Lung (tissue), 11 donors: ENCODE measurements at regions not wholly inside any gene's neighbourhood (a gene's known extent, or its start where the extent isn't known, plus 50 kb on each side); places are given as distances from the start of the nearest gene placed in this dataset.
A peak's percentile ranks its signal among the peaks of the same experiment; 100 is the strongest.

Experiments
- ATAC-seq: fragments of 200-7000 bp; cut with Tn5 transposase; one replicate; pipeline ENCODE4 v1.9.1; 2020; ENCODE audit warnings: moderate number of reproducible peaks; ENCODE audit not compliant: insufficient read depth, low FRiP score
- DNase-seq, 3 donors: peaks; one replicate each; pipeline ENCODE4 v3.0.0-alpha.2; 2013 to 2017
- H3K27ac ChIP-seq, 2 donors: one replicate each; pipeline ENCODE4 v1.5.1; 2013; ENCODE audit warnings: mild to moderate bottlenecking in 2 of 2, moderate library complexity in 2 of 2, control low read depth in 1 of 2, inconsistent platforms in 1 of 2, low read depth in 1 of 2, low read length in 1 of 2
- H3K27me3 ChIP-seq, 3 donors: one replicate each; pipeline ENCODE4 v1.5.1; 2013; ENCODE audit warnings: low read length in 2 of 3; ENCODE audit not compliant: control insufficient read depth in 3 of 3, insufficient read depth in 3 of 3
- H3K36me3 ChIP-seq, 4 donors: one replicate each; pipeline ENCODE4 v1.5.1; 2013; ENCODE audit warnings: low read length in 4 of 4, mild to moderate bottlenecking in 1 of 4, moderate library complexity in 1 of 4; ENCODE audit not compliant: control insufficient read depth in 4 of 4, insufficient read depth in 4 of 4
- H3K4me1 ChIP-seq, 5 donors: one replicate each; pipeline ENCODE4 v1.5.1; 2013; ENCODE audit warnings: low read length in 5 of 5, mild to moderate bottlenecking in 2 of 5, moderate library complexity in 1 of 5; ENCODE audit not compliant: control insufficient read depth in 5 of 5, insufficient read depth in 5 of 5
- H3K4me3 ChIP-seq: one replicate; pipeline ENCODE4 v1.5.1; 2013; ENCODE audit warnings: mild to moderate bottlenecking, control low read depth, moderate library complexity
- H3K9ac ChIP-seq, 2 donors: one replicate each; pipeline ENCODE4 v1.5.1; 2013; ENCODE audit warnings: low read length in 2 of 2, control low read depth in 1 of 2; ENCODE audit not compliant: insufficient read depth in 1 of 2
- H3K9me3 ChIP-seq, 4 donors: one replicate each; pipeline ENCODE4 v1.5.1; 2013; ENCODE audit warnings: low read length in 3 of 4, mild to moderate bottlenecking in 1 of 4, moderate library complexity in 1 of 4; ENCODE audit not compliant: control insufficient read depth in 4 of 4, insufficient read depth in 3 of 4
- CTCF ChIP-seq: IDR thresholded peaks from 2 replicates; pipeline ENCODE4 v1.5.1; 2012; ENCODE audit warnings: mild to moderate bottlenecking; ENCODE audit errors: control extremely low read depth, extremely low read depth
- WGBS, 2 donors: extraction: QIAGEN DNeasy Blood & Tissue Kit; methylation state at CpG; one replicate each; pipeline ENCODE4 v1.1.7; 2013; 5-methylcytosine and 5-hydroxymethylcytosine counted together
- donor health status: control.
- donor health status: control.
- donor health status: Bipolar disorder and iron deficiency.
- donor health status: healthy.
- donor health status: DM: yes; HTN: yes; CAD: no.

GRCh38 chrX:25659317-25659716 is 478.8 kb upstream of the MAGEB18 start:
- Histone ChIP-seq H3K4me1 (no peaks in the 10 kb centered on the region), H3K36me3 (no peaks in the 10 kb centered on the region), H3K4me3 (no peak overlapping the region), H3K9ac (no peak overlapping the region), H3K9me3 (no peaks in the 10 kb centered on the region), H3K27ac (no peak overlapping the region), H3K27me3 (peaks cover 0 to 2% (median 0%) of the 10 kb centered on the region in 3 donors)
- no peak for DNase-seq
- TF ChIP-seq CTCF = no peak
- ATAC-seq = no peak
- 73 to 86% methylated on average over 3 of the region's 3 CpGs for WGBS, 2 donors

GRCh38 chrX:25663701-25664100 is 474.4 kb upstream of the MAGEB18 start:
- Histone ChIP-seq H3K27me3 (no peaks in the 10 kb centered on the region), H3K4me3 (no peak overlapping the region), H3K4me1 (peaks cover 0 to 7% (median 0%) of the 10 kb centered on the region in 5 donors), H3K9me3 (no peaks in the 10 kb centered on the region), H3K9ac (no peak overlapping the region), H3K27ac (no peak overlapping the region), H3K36me3 (no peaks in the 10 kb centered on the region)
- 39 to 54% methylated on average over 5 of the region's 5 CpGs for WGBS, 2 donors
- no peak for ATAC-seq
- no peak for TF ChIP-seq CTCF
- peak; percentile 33 to 87 (median 84) for DNase-seq

GRCh38 chrX:25665431-25665830 is 472.7 kb upstream of the MAGEB18 start:
- Histone ChIP-seq H3K9me3 (no peaks in the 10 kb centered on the region), H3K36me3 (no peaks in the 10 kb centered on the region), H3K4me1 (peaks cover 0 to 7% (median 0%) of the 10 kb centered on the region in 5 donors), H3K27me3 (no peaks in the 10 kb centered on the region), H3K4me3 (no peak overlapping the region), H3K9ac (no peak overlapping the region), H3K27ac (no peak overlapping the region)
- DNase-seq = peak in 2 of 3 donors; percentile 66
- 55 to 69% methylated on average over 4 of the region's 4 CpGs for WGBS, 2 donors
- ATAC-seq = no peak
- no peak for TF ChIP-seq CTCF

GRCh38 chrX:25667681-25668080 is 470.5 kb upstream of the MAGEB18 start:
- no peaks in the 10 kb centered on the region for H3K27me3 ChIP-seq
- no peak overlapping the region for H3K27ac ChIP-seq
- no peak for TF ChIP-seq CTCF
- ATAC-seq (no peak), DNase-seq (peak; percentile 22 to 87 (median 87))
- WGBS, 2 donors = 47 to 73% methylated on average over 2 of the region's 2 CpGs
- no peak overlapping the region for H3K4me3 ChIP-seq
- H3K4me1 ChIP-seq = peaks cover 0 to 7% (median 0%) of the 10 kb centered on the region in 5 donors
- H3K36me3 ChIP-seq = no peaks in the 10 kb centered on the region
- H3K9me3 ChIP-seq = no peaks in the 10 kb centered on the region
- H3K9ac ChIP-seq = no peak overlapping the region
